ENCODE measurements at regions not wholly inside any gene's neighbourhood (a gene's known extent, or its start where the extent isn't known, plus 50 kb on each side); places are given as distances from the start of the nearest gene placed in this dataset.

- no peak for TF ChIP-seq ESRRG (CRISPR knock-in tag; IDR thresholded peaks at IDR 0.05)
- no peak for TF ChIP-seq CREB5 (CRISPR knock-in tag; IDR thresholded peaks at IDR 0.05; ENCODE audit: low read depth)
- TF ChIP-seq ISL1 (CRISPR knock-in tag; IDR thresholded peaks at IDR 0.05) = no peak
- no peak for TF ChIP-seq CSDC2 (CRISPR knock-in tag; IDR thresholded peaks at IDR 0.05)
- TF ChIP-seq ZNF565 (CRISPR knock-in tag; conservative IDR thresholded peaks at IDR 0.05; ENCODE audit: low read depth) = no peak
- no peak for TF ChIP-seq TSHZ2 (CRISPR knock-in tag; IDR thresholded peaks at IDR 0.05)
- no peak for TF ChIP-seq OSR1 (CRISPR knock-in tag; IDR thresholded peaks at IDR 0.05)
Measured at GRCh38 chr10:44316922-44317215, 68.0 kb downstream of the CXCL12 start.

Data from SK-N-SH treated with all-trans-retinoic acid at 6 μM for 48 hours (cell line).